GM23338 (cell line): ENCODE measurements at regions not wholly inside any gene's neighbourhood (a gene's known extent, or its start where the extent isn't known, plus 50 kb on each side); places are given as distances from the start of the nearest gene placed in this dataset.

ENCODE experiments used
- ATAC-seq: fragments of 200-7000 bp; cut with Tn5 transposase; 3 replicates; pipeline ENCODE4 v1.9.1; 2020
- DNase-seq: peaks from one replicate; pipeline ENCODE4 v3.0.0-alpha.2; 2015; ENCODE audit warnings: low spot score
- H2AFZ ChIP-seq: fragments of 200-600 bp; sonication (generic); 2 replicates; pipeline ENCODE4 v1.8.0; 2016; ENCODE audit warnings: antibody characterized with exemption, mild to moderate bottlenecking, moderate library complexity
- H3F3A ChIP-seq: fragments of 200-600 bp; sonication (generic); replicated peaks from 2 replicates; pipeline ENCODE4 v1.8.0; 2017; ENCODE audit warnings: antibody characterized with exemption, mixed run types, low read depth
- H3K27ac ChIP-seq: fragments of 200-600 bp; sonication (generic); 2 replicates; pipeline ENCODE4 v1.6.1; 2016; ENCODE audit warnings: low read depth
- H3K27me3 ChIP-seq: fragments of 200-600 bp; sonication (generic); 2 replicates; pipeline ENCODE4 v1.8.0; 2016; ENCODE audit warnings: mild to moderate bottlenecking, mixed run types, moderate library complexity; ENCODE audit not compliant: insufficient read depth
- H3K36me3 ChIP-seq: fragments of 200-600 bp; sonication (generic); 2 replicates; pipeline ENCODE4 v1.8.0; 2016; ENCODE audit warnings: mild to moderate bottlenecking; ENCODE audit not compliant: insufficient read depth
- H3K4me1 ChIP-seq: fragments of 200-600 bp; sonication (generic); 2 replicates; pipeline ENCODE4 v1.8.0; 2016; ENCODE audit warnings: mild to moderate bottlenecking, moderate library complexity; ENCODE audit not compliant: insufficient read depth
- H3K4me2 ChIP-seq: fragments of 200-600 bp; sonication (generic); 2 replicates; pipeline ENCODE4 v1.7.1; 2017; ENCODE audit warnings: mixed run types
- H3K4me3 ChIP-seq: fragments of 200-600 bp; sonication (generic); 2 replicates; pipeline ENCODE4 v1.6.1; 2016; ENCODE audit warnings: mixed run types
- H3K79me2 ChIP-seq: fragments of 200-600 bp; sonication (generic); replicated peaks from 2 replicates; pipeline ENCODE4 v1.8.0; 2017; ENCODE audit warnings: mild to moderate bottlenecking; ENCODE audit not compliant: insufficient read depth
- H3K9me2 ChIP-seq: fragments of 200-600 bp; sonication (generic); 2 replicates; pipeline ENCODE4 v1.8.0; 2017; ENCODE audit not compliant: insufficient read depth
- H4K20me1 ChIP-seq: fragments of 200-600 bp; sonication (generic); replicated peaks from 2 replicates; pipeline ENCODE4 v1.8.0; 2017; ENCODE audit warnings: mild to moderate bottlenecking; ENCODE audit not compliant: insufficient read depth
- H3K27ac Mint-ChIP-seq: 2 replicates; pipeline ENCODE4 v1.8.0; 2020; ENCODE audit warnings: inconsistent platforms, mild to moderate bottlenecking, moderate library complexity, mixed read lengths
- H3K27me3 Mint-ChIP-seq: 3 replicates; pipeline ENCODE4 v1.8.0; 2022; ENCODE audit warnings: low read depth, mild to moderate bottlenecking, moderate library complexity, mixed read lengths, inconsistent platforms; ENCODE audit not compliant: insufficient read depth, poor library complexity
- H3K36me3 Mint-ChIP-seq: 3 replicates; pipeline ENCODE4 v1.8.0; 2021; ENCODE audit warnings: low read depth, mild to moderate bottlenecking, inconsistent platforms, moderate library complexity, mixed read lengths
- H3K4me1 Mint-ChIP-seq: 3 replicates; pipeline ENCODE4 v1.8.0; 2020; ENCODE audit warnings: mild to moderate bottlenecking, inconsistent platforms, mixed read lengths
- H3K4me3 Mint-ChIP-seq: 3 replicates; pipeline ENCODE4 v1.8.0; 2021; ENCODE audit warnings: moderate library complexity, mild to moderate bottlenecking, inconsistent platforms, mixed read lengths
- H3K9me3 Mint-ChIP-seq: 3 replicates; pipeline ENCODE4 v1.8.0; 2020; ENCODE audit warnings: moderate library complexity, mild to moderate bottlenecking, inconsistent platforms, mixed read lengths
- EZH2phosphoT487 ChIP-seq: fragments of 200-600 bp; sonication (generic); IDR thresholded peaks from one replicate; pipeline ENCODE4 v1.8.1; 2018; ENCODE audit warnings: antibody characterized with exemption; ENCODE audit not compliant: unreplicated experiment
- JUNB ChIP-seq: IDR thresholded peaks from one replicate; pipeline ENCODE4 v1.6.1; 2016; ENCODE audit warnings: antibody characterized with exemption; ENCODE audit not compliant: unreplicated experiment
- ZNF114 ChIP-seq: fragments of 250-450 bp; sonication (Bioruptor Pico); IDR thresholded peaks from 2 replicates; pipeline ENCODE4 v1.5.0; 2020; ENCODE audit warnings: mild to moderate bottlenecking, moderate library complexity
- TF ChIP-seq, protein P1 (sequence below), 2 experiments: fragments of 200-600 bp in 1 of 2; sonication (generic) in 1 of 2; conservative IDR thresholded peaks; 2 replicates each; pipeline versions ENCODE4 v1.5.1 to v1.6.1; 2016 to 2017; ENCODE audit warnings: antibody characterized with exemption in 2 of 2, low read depth in 2 of 2, mild to moderate bottlenecking in 2 of 2, moderate library complexity in 1 of 2
- TF ChIP-seq, protein P2 (sequence below): IDR thresholded peaks from 2 replicates; pipeline ENCODE4 v1.6.1; 2016; ENCODE audit warnings: antibody characterized with exemption
- TF ChIP-seq, protein P3 (sequence below): IDR thresholded peaks from one replicate; pipeline ENCODE4 v1.6.1; 2018; ENCODE audit warnings: antibody characterized with exemption; ENCODE audit not compliant: unreplicated experiment
- TF ChIP-seq, protein P4 (sequence below): fragments of 250-450 bp; sonication (Bioruptor Pico); IDR thresholded peaks from 2 replicates; pipeline ENCODE4 v1.5.0; 2020; ENCODE audit warnings: mild to moderate bottlenecking, moderate library complexity

DNA sequence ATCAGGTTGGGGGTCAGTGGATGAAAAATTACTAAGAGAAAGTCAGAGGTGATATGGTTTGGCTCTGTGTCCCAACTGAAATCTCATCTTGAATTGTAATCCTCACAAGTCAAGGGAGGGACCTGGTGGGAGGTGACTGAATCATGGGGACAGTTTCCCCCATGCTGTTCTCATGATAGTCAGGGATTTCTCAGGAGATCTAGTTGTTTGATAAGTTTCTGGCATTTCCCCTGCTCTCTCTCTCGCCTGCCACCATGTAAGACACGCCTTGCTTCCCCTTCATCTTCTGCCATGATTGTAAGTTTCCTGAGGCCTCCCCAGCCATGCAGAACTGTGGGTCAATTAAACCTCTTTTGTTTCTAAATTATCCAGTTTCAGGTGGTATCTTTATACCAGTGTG lies 945.8 kb upstream of the CRIM1 start:
- H3K9me3 Mint-ChIP-seq: peaks cover 5% of the 10 kb centered on the region; the same call in 2 of the 3 replicates
- TF ChIP-seq, protein P1, sequence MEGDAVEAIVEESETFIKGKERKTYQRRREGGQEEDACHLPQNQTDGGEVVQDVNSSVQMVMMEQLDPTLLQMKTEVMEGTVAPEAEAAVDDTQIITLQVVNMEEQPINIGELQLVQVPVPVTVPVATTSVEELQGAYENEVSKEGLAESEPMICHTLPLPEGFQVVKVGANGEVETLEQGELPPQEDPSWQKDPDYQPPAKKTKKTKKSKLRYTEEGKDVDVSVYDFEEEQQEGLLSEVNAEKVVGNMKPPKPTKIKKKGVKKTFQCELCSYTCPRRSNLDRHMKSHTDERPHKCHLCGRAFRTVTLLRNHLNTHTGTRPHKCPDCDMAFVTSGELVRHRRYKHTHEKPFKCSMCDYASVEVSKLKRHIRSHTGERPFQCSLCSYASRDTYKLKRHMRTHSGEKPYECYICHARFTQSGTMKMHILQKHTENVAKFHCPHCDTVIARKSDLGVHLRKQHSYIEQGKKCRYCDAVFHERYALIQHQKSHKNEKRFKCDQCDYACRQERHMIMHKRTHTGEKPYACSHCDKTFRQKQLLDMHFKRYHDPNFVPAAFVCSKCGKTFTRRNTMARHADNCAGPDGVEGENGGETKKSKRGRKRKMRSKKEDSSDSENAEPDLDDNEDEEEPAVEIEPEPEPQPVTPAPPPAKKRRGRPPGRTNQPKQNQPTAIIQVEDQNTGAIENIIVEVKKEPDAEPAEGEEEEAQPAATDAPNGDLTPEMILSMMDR (conservative IDR thresholded peaks at IDR 0.05; ENCODE audit: low read depth in 2 of 2): no peak
- TF ChIP-seq, protein P2, sequence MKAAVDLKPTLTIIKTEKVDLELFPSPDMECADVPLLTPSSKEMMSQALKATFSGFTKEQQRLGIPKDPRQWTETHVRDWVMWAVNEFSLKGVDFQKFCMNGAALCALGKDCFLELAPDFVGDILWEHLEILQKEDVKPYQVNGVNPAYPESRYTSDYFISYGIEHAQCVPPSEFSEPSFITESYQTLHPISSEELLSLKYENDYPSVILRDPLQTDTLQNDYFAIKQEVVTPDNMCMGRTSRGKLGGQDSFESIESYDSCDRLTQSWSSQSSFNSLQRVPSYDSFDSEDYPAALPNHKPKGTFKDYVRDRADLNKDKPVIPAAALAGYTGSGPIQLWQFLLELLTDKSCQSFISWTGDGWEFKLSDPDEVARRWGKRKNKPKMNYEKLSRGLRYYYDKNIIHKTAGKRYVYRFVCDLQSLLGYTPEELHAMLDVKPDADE: no peak
- TF ChIP-seq EZH2phosphoT487: no peak
- DNase-seq: no peak
- Histone ChIP-seq H3K79me2 (no peaks in the 10 kb centered on the region), H2AFZ (peak overlapping the region; percentile 53; the same call in 1 of the 2 replicates), H3K27me3 (no peaks in the 10 kb centered on the region), H3K9me2 (0 out of 2 replicates have a peak, but pooled peaks cover 5% of the 10 kb centered on the region), H3K27ac (no peak overlapping the region), H3K4me2 (no peak overlapping the region), H3K4me1 (no peaks in the 10 kb centered on the region), H4K20me1 (no peaks in the 10 kb centered on the region), H3K4me3 (no peak overlapping the region), H3K36me3 (no peaks in the 10 kb centered on the region), H3F3A (no peaks in the 10 kb centered on the region)
- H3K36me3 Mint-ChIP-seq: no peaks in the 10 kb centered on the region
- H3K4me1 Mint-ChIP-seq: peaks cover 3% of the 10 kb centered on the region; the same call in 2 of the 3 replicates
- H3K27ac Mint-ChIP-seq: no peak overlapping the region
- H3K27me3 Mint-ChIP-seq: peaks cover 1% of the 10 kb centered on the region
- no peak for ATAC-seq
- no peak overlapping the region for H3K4me3 Mint-ChIP-seq

DNA sequence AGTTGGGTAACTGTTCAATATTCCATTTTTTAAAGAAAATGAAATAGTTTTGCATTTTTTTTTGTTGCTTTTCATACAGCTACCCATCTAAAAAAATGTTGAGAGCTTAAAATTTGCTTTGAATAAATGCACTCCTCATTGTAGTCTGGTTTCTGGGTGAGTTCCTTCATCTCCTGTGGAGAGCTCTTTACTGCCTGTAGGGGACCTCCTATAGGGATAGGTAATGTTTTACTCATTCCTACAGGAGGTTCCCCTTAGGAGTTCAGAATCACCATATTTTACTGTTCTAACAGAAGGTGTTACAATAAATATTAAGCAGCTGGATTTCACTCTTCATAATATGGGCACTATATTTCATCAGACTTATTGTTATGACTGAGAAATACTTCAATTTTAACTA lies 947.3 kb upstream of the CRIM1 start:
- no peaks in the 10 kb centered on the region for H3K36me3 ChIP-seq
- H2AFZ ChIP-seq: no peak overlapping the region
- Mint-ChIP-seq H3K27ac (no peak overlapping the region), H3K4me1 (peaks cover 3% of the 10 kb centered on the region; the same call in 2 of the 3 replicates), H3K27me3 (peaks cover 1% of the 10 kb centered on the region), H3K36me3 (no peaks in the 10 kb centered on the region), H3K9me3 (no peaks in the 10 kb centered on the region; the same call in 2 of the 3 replicates), H3K4me3 (no peak overlapping the region)
- H3K4me3 ChIP-seq: no peak overlapping the region
- H4K20me1 ChIP-seq: no peaks in the 10 kb centered on the region
- H3K9me2 ChIP-seq: 0 out of 2 replicates have a peak, but pooled peaks cover 5% of the 10 kb centered on the region
- no peak overlapping the region for H3K4me2 ChIP-seq
- DNase-seq (peak; percentile 10), ATAC-seq (peak; percentile 50; the same call in 2 of the 3 replicates)
- no peaks in the 10 kb centered on the region for H3F3A ChIP-seq
- H3K79me2 ChIP-seq: no peaks in the 10 kb centered on the region
- TF ChIP-seq, protein P3, sequence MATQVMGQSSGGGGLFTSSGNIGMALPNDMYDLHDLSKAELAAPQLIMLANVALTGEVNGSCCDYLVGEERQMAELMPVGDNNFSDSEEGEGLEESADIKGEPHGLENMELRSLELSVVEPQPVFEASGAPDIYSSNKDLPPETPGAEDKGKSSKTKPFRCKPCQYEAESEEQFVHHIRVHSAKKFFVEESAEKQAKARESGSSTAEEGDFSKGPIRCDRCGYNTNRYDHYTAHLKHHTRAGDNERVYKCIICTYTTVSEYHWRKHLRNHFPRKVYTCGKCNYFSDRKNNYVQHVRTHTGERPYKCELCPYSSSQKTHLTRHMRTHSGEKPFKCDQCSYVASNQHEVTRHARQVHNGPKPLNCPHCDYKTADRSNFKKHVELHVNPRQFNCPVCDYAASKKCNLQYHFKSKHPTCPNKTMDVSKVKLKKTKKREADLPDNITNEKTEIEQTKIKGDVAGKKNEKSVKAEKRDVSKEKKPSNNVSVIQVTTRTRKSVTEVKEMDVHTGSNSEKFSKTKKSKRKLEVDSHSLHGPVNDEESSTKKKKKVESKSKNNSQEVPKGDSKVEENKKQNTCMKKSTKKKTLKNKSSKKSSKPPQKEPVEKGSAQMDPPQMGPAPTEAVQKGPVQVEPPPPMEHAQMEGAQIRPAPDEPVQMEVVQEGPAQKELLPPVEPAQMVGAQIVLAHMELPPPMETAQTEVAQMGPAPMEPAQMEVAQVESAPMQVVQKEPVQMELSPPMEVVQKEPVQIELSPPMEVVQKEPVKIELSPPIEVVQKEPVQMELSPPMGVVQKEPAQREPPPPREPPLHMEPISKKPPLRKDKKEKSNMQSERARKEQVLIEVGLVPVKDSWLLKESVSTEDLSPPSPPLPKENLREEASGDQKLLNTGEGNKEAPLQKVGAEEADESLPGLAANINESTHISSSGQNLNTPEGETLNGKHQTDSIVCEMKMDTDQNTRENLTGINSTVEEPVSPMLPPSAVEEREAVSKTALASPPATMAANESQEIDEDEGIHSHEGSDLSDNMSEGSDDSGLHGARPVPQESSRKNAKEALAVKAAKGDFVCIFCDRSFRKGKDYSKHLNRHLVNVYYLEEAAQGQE: no peak
- TF ChIP-seq EZH2phosphoT487 (no peak), ZNF114 (CRISPR knock-in tag) (no peak), JUNB (no peak)
- TF ChIP-seq, protein P2: no peak
- TF ChIP-seq, protein P4, sequence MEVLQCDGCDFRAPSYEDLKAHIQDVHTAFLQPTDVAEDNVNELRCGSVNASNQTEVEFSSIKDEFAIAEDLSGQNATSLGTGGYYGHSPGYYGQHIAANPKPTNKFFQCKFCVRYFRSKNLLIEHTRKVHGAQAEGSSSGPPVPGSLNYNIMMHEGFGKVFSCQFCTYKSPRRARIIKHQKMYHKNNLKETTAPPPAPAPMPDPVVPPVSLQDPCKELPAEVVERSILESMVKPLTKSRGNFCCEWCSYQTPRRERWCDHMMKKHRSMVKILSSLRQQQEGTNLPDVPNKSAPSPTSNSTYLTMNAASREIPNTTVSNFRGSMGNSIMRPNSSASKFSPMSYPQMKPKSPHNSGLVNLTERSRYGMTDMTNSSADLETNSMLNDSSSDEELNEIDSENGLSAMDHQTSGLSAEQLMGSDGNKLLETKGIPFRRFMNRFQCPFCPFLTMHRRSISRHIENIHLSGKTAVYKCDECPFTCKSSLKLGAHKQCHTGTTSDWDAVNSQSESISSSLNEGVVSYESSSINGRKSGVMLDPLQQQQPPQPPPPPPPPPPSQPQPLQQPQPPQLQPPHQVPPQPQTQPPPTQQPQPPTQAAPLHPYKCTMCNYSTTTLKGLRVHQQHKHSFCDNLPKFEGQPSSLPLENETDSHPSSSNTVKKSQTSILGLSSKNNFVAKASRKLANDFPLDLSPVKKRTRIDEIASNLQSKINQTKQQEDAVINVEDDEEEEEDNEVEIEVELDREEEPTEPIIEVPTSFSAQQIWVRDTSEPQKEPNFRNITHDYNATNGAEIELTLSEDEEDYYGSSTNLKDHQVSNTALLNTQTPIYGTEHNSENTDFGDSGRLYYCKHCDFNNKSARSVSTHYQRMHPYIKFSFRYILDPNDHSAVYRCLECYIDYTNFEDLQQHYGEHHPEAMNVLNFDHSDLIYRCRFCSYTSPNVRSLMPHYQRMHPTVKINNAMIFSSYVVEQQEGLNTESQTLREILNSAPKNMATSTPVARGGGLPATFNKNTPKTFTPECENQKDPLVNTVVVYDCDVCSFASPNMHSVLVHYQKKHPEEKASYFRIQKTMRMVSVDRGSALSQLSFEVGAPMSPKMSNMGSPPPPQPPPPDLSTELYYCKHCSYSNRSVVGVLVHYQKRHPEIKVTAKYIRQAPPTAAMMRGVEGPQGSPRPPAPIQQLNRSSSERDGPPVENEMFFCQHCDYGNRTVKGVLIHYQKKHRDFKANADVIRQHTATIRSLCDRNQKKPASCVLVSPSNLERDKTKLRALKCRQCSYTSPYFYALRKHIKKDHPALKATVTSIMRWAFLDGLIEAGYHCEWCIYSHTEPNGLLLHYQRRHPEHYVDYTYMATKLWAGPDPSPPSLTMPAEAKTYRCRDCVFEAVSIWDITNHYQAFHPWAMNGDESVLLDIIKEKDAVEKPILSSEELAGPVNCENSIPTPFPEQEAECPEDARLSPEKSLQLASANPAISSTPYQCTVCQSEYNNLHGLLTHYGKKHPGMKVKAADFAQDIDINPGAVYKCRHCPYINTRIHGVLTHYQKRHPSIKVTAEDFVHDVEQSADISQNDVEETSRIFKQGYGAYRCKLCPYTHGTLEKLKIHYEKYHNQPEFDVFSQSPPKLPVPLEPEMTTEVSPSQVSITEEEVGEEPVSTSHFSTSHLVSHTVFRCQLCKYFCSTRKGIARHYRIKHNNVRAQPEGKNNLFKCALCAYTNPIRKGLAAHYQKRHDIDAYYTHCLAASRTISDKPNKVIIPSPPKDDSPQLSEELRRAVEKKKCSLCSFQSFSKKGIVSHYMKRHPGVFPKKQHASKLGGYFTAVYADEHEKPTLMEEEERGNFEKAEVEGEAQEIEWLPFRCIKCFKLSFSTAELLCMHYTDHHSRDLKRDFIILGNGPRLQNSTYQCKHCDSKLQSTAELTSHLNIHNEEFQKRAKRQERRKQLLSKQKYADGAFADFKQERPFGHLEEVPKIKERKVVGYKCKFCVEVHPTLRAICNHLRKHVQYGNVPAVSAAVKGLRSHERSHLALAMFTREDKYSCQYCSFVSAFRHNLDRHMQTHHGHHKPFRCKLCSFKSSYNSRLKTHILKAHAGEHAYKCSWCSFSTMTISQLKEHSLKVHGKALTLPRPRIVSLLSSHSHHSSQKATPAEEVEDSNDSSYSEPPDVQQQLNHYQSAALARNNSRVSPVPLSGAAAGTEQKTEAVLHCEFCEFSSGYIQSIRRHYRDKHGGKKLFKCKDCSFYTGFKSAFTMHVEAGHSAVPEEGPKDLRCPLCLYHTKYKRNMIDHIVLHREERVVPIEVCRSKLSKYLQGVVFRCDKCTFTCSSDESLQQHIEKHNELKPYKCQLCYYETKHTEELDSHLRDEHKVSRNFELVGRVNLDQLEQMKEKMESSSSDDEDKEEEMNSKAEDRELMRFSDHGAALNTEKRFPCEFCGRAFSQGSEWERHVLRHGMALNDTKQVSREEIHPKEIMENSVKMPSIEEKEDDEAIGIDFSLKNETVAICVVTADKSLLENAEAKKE: no peak
- H3K27ac ChIP-seq: no peak overlapping the region
- no peaks in the 10 kb centered on the region for H3K27me3 ChIP-seq
- no peaks in the 10 kb centered on the region for H3K4me1 ChIP-seq
